Mesothelial cell of epicardium (in vitro differentiated cells): ENCODE measurements at regions not wholly inside any gene's neighbourhood (a gene's known extent, or its start where the extent isn't known, plus 50 kb on each side); places are given as distances from the start of the nearest gene placed in this dataset.

Source experiments
- DNase-seq, 2 experiments: peaks; one replicate each; pipeline ENCODE4 v3.0.0; 2021; ENCODE audit warnings: low spot score in 2 of 2; ENCODE audit not compliant: unreplicated experiment in 2 of 2
- H3K27ac Mint-ChIP-seq: 2 replicates; pipeline ENCODE4 v1.8.0; 2021; ENCODE audit warnings: mixed read lengths
- H3K27me3 Mint-ChIP-seq: 2 replicates; pipeline ENCODE4 v1.8.0; 2021; ENCODE audit warnings: low read depth, mixed read lengths
- H3K36me3 Mint-ChIP-seq: 2 replicates; pipeline ENCODE4 v1.8.0; 2021; ENCODE audit warnings: mixed read lengths
- H3K4me1 Mint-ChIP-seq: 2 replicates; pipeline ENCODE4 v1.8.0; 2021; ENCODE audit warnings: mixed read lengths
- H3K4me3 Mint-ChIP-seq: 2 replicates; pipeline ENCODE4 v1.8.0; 2021; ENCODE audit warnings: mild to moderate bottlenecking, moderate library complexity, mixed read lengths
- H3K9me3 Mint-ChIP-seq: 2 replicates; pipeline ENCODE4 v1.8.0; 2021; ENCODE audit warnings: mixed read lengths
- TF ChIP-seq, protein P1 (sequence below): fragments of 200-600 bp; sonication (generic); IDR thresholded peaks from one replicate; pipeline ENCODE4 v1.5.0; 2021; ENCODE audit warnings: antibody characterized with exemption; ENCODE audit not compliant: unreplicated experiment

- peaks cover 8% of the 10 kb centered on the region for H3K9me3 Mint-ChIP-seq
- no peak overlapping the region for H3K27ac Mint-ChIP-seq
- no peak for DNase-seq
- no peaks in the 10 kb centered on the region for H3K36me3 Mint-ChIP-seq
- H3K27me3 Mint-ChIP-seq = no peaks in the 10 kb centered on the region
- TF ChIP-seq, protein P1, sequence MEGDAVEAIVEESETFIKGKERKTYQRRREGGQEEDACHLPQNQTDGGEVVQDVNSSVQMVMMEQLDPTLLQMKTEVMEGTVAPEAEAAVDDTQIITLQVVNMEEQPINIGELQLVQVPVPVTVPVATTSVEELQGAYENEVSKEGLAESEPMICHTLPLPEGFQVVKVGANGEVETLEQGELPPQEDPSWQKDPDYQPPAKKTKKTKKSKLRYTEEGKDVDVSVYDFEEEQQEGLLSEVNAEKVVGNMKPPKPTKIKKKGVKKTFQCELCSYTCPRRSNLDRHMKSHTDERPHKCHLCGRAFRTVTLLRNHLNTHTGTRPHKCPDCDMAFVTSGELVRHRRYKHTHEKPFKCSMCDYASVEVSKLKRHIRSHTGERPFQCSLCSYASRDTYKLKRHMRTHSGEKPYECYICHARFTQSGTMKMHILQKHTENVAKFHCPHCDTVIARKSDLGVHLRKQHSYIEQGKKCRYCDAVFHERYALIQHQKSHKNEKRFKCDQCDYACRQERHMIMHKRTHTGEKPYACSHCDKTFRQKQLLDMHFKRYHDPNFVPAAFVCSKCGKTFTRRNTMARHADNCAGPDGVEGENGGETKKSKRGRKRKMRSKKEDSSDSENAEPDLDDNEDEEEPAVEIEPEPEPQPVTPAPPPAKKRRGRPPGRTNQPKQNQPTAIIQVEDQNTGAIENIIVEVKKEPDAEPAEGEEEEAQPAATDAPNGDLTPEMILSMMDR = no peak
- peaks cover 18% of the 10 kb centered on the region for H3K4me1 Mint-ChIP-seq
- H3K4me3 Mint-ChIP-seq = no peak overlapping the region
These were observed 436.4 kb downstream of the DCDC2C start for GRCh38 chr2:4139731-4140130.

- Mint-ChIP-seq H3K9me3 (peaks cover 9% of the 10 kb centered on the region), H3K27ac (peak overlapping the region; percentile 34), H3K36me3 (no peaks in the 10 kb centered on the region), H3K4me3 (no peak overlapping the region), H3K4me1 (peaks cover 14% of the 10 kb centered on the region), H3K27me3 (no peaks in the 10 kb centered on the region)
- TF ChIP-seq, protein P1 = no peak
- no peak for DNase-seq
These were observed 437.1 kb downstream of the DCDC2C start for GRCh38 chr2:4140281-4140970.

DNA sequence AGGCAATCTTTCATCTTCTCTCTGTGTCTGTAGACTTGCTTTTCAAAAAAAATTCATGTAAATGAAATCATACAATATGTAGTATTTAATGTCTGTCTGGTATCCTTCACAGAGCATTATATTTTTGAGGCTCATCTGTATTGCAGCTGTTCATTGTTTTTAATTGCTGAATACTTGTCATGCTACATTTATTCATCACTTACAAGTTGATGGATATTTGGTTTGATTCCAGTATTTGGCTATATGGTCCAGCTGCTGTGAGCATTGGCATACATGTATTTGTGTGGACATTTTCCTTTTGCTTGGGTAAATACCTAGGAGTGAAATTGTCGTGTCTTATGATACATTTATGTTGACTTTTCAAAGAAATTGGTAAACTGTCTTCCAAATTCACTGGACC is 441.4 kb downstream of the DCDC2C start:
- no peak for DNase-seq
- H3K27me3 Mint-ChIP-seq = no peaks in the 10 kb centered on the region
- H3K36me3 Mint-ChIP-seq = peaks cover 3% of the 10 kb centered on the region
- no peak overlapping the region for H3K27ac Mint-ChIP-seq
- TF ChIP-seq, protein P1 = no peak
- no peak overlapping the region for H3K4me3 Mint-ChIP-seq
- peaks cover 26% of the 10 kb centered on the region for H3K9me3 Mint-ChIP-seq
- H3K4me1 Mint-ChIP-seq = peaks cover 12% of the 10 kb centered on the region

- no peak overlapping the region for H3K27ac Mint-ChIP-seq
- no peak for DNase-seq
- H3K27me3 Mint-ChIP-seq = no peaks in the 10 kb centered on the region
- TF ChIP-seq, protein P1 = no peak
- H3K4me1 Mint-ChIP-seq = no peaks in the 10 kb centered on the region
- H3K4me3 Mint-ChIP-seq = no peak overlapping the region
- H3K9me3 Mint-ChIP-seq = peaks cover 39% of the 10 kb centered on the region
- H3K36me3 Mint-ChIP-seq = peaks cover 3% of the 10 kb centered on the region
These were observed 448.1 kb downstream of the DCDC2C start for GRCh38 chr2:4151521-4151920.

DNA sequence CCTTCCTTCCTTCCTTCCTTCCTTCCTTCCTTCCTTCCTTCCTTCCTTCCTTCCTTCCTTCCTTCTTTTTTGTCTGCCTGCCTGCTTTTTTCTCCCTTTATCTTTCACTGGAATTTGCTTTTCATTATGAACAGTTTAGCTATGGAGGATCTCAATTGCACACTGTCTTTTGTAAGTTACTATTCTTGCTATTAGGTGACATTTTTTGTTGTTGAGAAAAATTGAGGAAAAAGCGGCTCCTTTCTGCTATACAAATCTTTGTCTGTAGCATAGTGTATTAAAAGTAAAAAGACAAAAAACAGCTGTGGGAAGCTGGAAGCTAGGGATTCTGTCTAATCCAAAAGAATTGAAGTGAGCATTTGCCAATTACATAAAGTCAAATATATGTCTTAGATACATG is 448.7 kb downstream of the DCDC2C start:
- H3K4me3 Mint-ChIP-seq = no peak overlapping the region
- peaks cover 3% of the 10 kb centered on the region for H3K36me3 Mint-ChIP-seq
- no peaks in the 10 kb centered on the region for H3K27me3 Mint-ChIP-seq
- no peak overlapping the region for H3K27ac Mint-ChIP-seq
- no peaks in the 10 kb centered on the region for H3K4me1 Mint-ChIP-seq
- TF ChIP-seq, protein P1 = no peak
- DNase-seq = no peak
- H3K9me3 Mint-ChIP-seq = peaks cover 44% of the 10 kb centered on the region
